ENCODE measurements at regions not wholly inside any gene's neighbourhood (a gene's known extent, or its start where the extent isn't known, plus 50 kb on each side); places are given as distances from the start of the nearest gene placed in this dataset.

GRCh38 chr11:13883589-13883988 lies 78.9 kb upstream of the SPON1 start:
- DNase-seq (ENCODE audit: low read depth) (no peak), FAIRE-seq (no peak)
- Histone ChIP-seq H3K9me3 (ENCODE audit: insufficient read depth, low read depth, low read length) (no peaks in the 10 kb centered on the region), H3K79me2 (ENCODE audit: insufficient read depth, low read length) (no peaks in the 10 kb centered on the region), H3K4me1 (ENCODE audit: insufficient read depth, low read length) (no peaks in the 10 kb centered on the region), H4K20me1 (ENCODE audit: insufficient read depth, low read length) (no peaks in the 10 kb centered on the region), H3K27ac (ENCODE audit: low read depth, low read length) (no peak overlapping the region), H3K36me3 (ENCODE audit: insufficient read depth, low read length) (no peaks in the 10 kb centered on the region), H3K9ac (ENCODE audit: low read length) (no peak overlapping the region), H2AFZ (ENCODE audit: low read depth, low read length) (no peak overlapping the region), H3K27me3 (ENCODE audit: insufficient read depth, low read length) (no peaks in the 10 kb centered on the region), H3K4me3 (ENCODE audit: insufficient read depth, low read depth, low read length) (no peak overlapping the region), H3K4me2 (ENCODE audit: low read length) (no peak overlapping the region)
- TF ChIP-seq CTCF (IDR thresholded peaks at IDR 0.05; ENCODE audit: insufficient read depth, low read depth, low read length) (no peak), EZH2 (IDR thresholded peaks at IDR 0.05; ENCODE audit: insufficient read depth, low read length) (no peak)
- Mint-ChIP-seq H3K27me3 (ENCODE audit: low read depth, unreplicated experiment) (peaks cover 21% of the 10 kb centered on the region), H3K36me3 (ENCODE audit: low read depth, unreplicated experiment) (no peaks in the 10 kb centered on the region), H3K27ac (ENCODE audit: unreplicated experiment) (peak overlapping the region; percentile 20), H3K4me3 (ENCODE audit: unreplicated experiment) (no peak overlapping the region), H3K9me3 (ENCODE audit: unreplicated experiment) (peaks cover 5% of the 10 kb centered on the region), H3K4me1 (ENCODE audit: low read depth, unreplicated experiment) (no peaks in the 10 kb centered on the region)

GRCh38 chr11:13884158-13884799 lies 78.2 kb upstream of the SPON1 start:
- Mint-ChIP-seq H3K27me3 (ENCODE audit: low read depth, unreplicated experiment) (peaks cover 15% of the 10 kb centered on the region), H3K36me3 (ENCODE audit: low read depth, unreplicated experiment) (no peaks in the 10 kb centered on the region), H3K4me1 (ENCODE audit: low read depth, unreplicated experiment) (no peaks in the 10 kb centered on the region), H3K9me3 (ENCODE audit: unreplicated experiment) (peaks cover 5% of the 10 kb centered on the region), H3K27ac (ENCODE audit: unreplicated experiment) (no peak overlapping the region), H3K4me3 (ENCODE audit: unreplicated experiment) (no peak overlapping the region)
- Histone ChIP-seq H3K36me3 (ENCODE audit: insufficient read depth, low read length) (no peaks in the 10 kb centered on the region), H3K27ac (ENCODE audit: low read depth, low read length) (no peak overlapping the region), H3K27me3 (ENCODE audit: insufficient read depth, low read length) (no peaks in the 10 kb centered on the region), H3K4me3 (ENCODE audit: insufficient read depth, low read depth, low read length) (no peak overlapping the region), H4K20me1 (ENCODE audit: insufficient read depth, low read length) (no peaks in the 10 kb centered on the region), H3K4me2 (ENCODE audit: low read length) (no peak overlapping the region), H3K79me2 (ENCODE audit: insufficient read depth, low read length) (no peaks in the 10 kb centered on the region), H2AFZ (ENCODE audit: low read depth, low read length) (no peak overlapping the region), H3K9ac (ENCODE audit: low read length) (no peak overlapping the region), H3K4me1 (ENCODE audit: insufficient read depth, low read length) (no peaks in the 10 kb centered on the region), H3K9me3 (ENCODE audit: insufficient read depth, low read depth, low read length) (no peaks in the 10 kb centered on the region)
- no peak for FAIRE-seq
- DNase-seq (ENCODE audit: low read depth), result peak; percentile 12
- TF ChIP-seq CTCF (IDR thresholded peaks at IDR 0.05; ENCODE audit: insufficient read depth, low read depth, low read length) (no peak), EZH2 (IDR thresholded peaks at IDR 0.05; ENCODE audit: insufficient read depth, low read length) (no peak)

GRCh38 chr11:13885083-13885482 lies 77.4 kb upstream of the SPON1 start:
- Mint-ChIP-seq H3K4me1 (ENCODE audit: low read depth, unreplicated experiment) (no peaks in the 10 kb centered on the region), H3K27me3 (ENCODE audit: low read depth, unreplicated experiment) (peaks cover 10% of the 10 kb centered on the region), H3K36me3 (ENCODE audit: low read depth, unreplicated experiment) (no peaks in the 10 kb centered on the region), H3K27ac (ENCODE audit: unreplicated experiment) (no peak overlapping the region), H3K4me3 (ENCODE audit: unreplicated experiment) (no peak overlapping the region), H3K9me3 (ENCODE audit: unreplicated experiment) (peaks cover 3% of the 10 kb centered on the region)
- Histone ChIP-seq H3K9me3 (ENCODE audit: insufficient read depth, low read depth, low read length) (no peaks in the 10 kb centered on the region), H2AFZ (ENCODE audit: low read depth, low read length) (no peak overlapping the region), H3K27ac (ENCODE audit: low read depth, low read length) (no peak overlapping the region), H3K36me3 (ENCODE audit: insufficient read depth, low read length) (no peaks in the 10 kb centered on the region), H3K4me3 (ENCODE audit: insufficient read depth, low read depth, low read length) (no peak overlapping the region), H3K79me2 (ENCODE audit: insufficient read depth, low read length) (no peaks in the 10 kb centered on the region), H3K27me3 (ENCODE audit: insufficient read depth, low read length) (no peaks in the 10 kb centered on the region), H3K9ac (ENCODE audit: low read length) (no peak overlapping the region), H4K20me1 (ENCODE audit: insufficient read depth, low read length) (no peaks in the 10 kb centered on the region), H3K4me1 (ENCODE audit: insufficient read depth, low read length) (no peaks in the 10 kb centered on the region), H3K4me2 (ENCODE audit: low read length) (no peak overlapping the region)
- FAIRE-seq (no peak), DNase-seq (ENCODE audit: low read depth) (no peak)
- no peak for TF ChIP-seq CTCF (IDR thresholded peaks at IDR 0.05; ENCODE audit: insufficient read depth, low read depth, low read length)
- no peak for TF ChIP-seq EZH2 (IDR thresholded peaks at IDR 0.05; ENCODE audit: insufficient read depth, low read length)
